Choroid plexus epithelial cell (primary cell): ENCODE measurements at regions not wholly inside any gene's neighbourhood (a gene's known extent, or its start where the extent isn't known, plus 50 kb on each side); places are given as distances from the start of the nearest gene placed in this dataset.
A peak's percentile ranks its signal among the peaks of the same experiment; 100 is the strongest.

Source experiments
- DNase-seq: peaks from one replicate; pipeline ENCODE4 v3.0.0-alpha.2; 2010; ENCODE audit warnings: low read depth
- H3K4me3 ChIP-seq: 2 replicates; pipeline ENCODE4 v1.5.1; 2011; ENCODE audit warnings: low read depth, mild to moderate bottlenecking, control low read depth, low read length, moderate library complexity
- CTCF ChIP-seq: conservative IDR thresholded peaks from 2 replicates; pipeline ENCODE4 v1.5.1; 2011; ENCODE audit warnings: low read depth, mild to moderate bottlenecking, control low read depth, inconsistent platforms, low read length, moderate library complexity

GRCh38 chr22:27218012-27218920, 560.9 kb downstream of the MIAT start:
- DNase-seq = no peak
- no peak for TF ChIP-seq CTCF
- no peak overlapping the region for H3K4me3 ChIP-seq

- DNase-seq = no peak
- TF ChIP-seq CTCF = no peak
These were observed 561.6 kb downstream of the MIAT start for GRCh38 chr22:27219036-27219435.

GRCh38 chr22:27220339-27220738, 563.0 kb downstream of the MIAT start:
- no peak for TF ChIP-seq CTCF
- no peak overlapping the region for H3K4me3 ChIP-seq
- peak; percentile 88 for DNase-seq

More at GRCh38 chr22:27219036-27219435, 561.6 kb downstream of the MIAT start:
- H3K4me3 ChIP-seq = no peak overlapping the region

- no peak overlapping the region for H3K4me3 ChIP-seq
- no peak for TF ChIP-seq CTCF
- DNase-seq = no peak
These were observed 564.8 kb downstream of the MIAT start for GRCh38 chr22:27222178-27222577.

- no peak for TF ChIP-seq CTCF
- no peak overlapping the region for H3K4me3 ChIP-seq
- DNase-seq = peak; percentile 87
These were observed 566.2 kb downstream of the MIAT start for GRCh38 chr22:27223317-27224177.

- no peak overlapping the region for H3K4me3 ChIP-seq
These were observed 567.3 kb downstream of the MIAT start for GRCh38 chr22:27224485-27225374.

More at GRCh38 chr22:27224485-27225374, 567.3 kb downstream of the MIAT start:
- peak; percentile 84 for DNase-seq
- TF ChIP-seq CTCF = no peak
